ENCODE measurements at regions not wholly inside any gene's neighbourhood (a gene's known extent, or its start where the extent isn't known, plus 50 kb on each side); places are given as distances from the start of the nearest gene placed in this dataset.

GRCh38 chr2:175865716-175866115 is 136.4 kb downstream of the LNPK start:
- no peak for TF ChIP-seq CTCF (IDR thresholded peaks at IDR 0.05)
- no peak for TF ChIP-seq POLR2A (IDR thresholded peaks at IDR 0.05)
